ENCODE measurements at regions not wholly inside any gene's neighbourhood (a gene's known extent, or its start where the extent isn't known, plus 50 kb on each side); places are given as distances from the start of the nearest gene placed in this dataset.

GRCh38 chrX:5644776-5645175 lies 583.9 kb downstream of the NLGN4X start:
- Histone ChIP-seq H3K27ac (ENCODE audit: low read length) (no peak overlapping the region), H3K79me2 (ENCODE audit: low read length) (no peaks in the 10 kb centered on the region), H4K20me1 (ENCODE audit: low read length) (no peaks in the 10 kb centered on the region), H3K9me3 (ENCODE audit: low read length) (no peaks in the 10 kb centered on the region), H3K4me3 (ENCODE audit: low read length) (no peak overlapping the region), H3F3A (ENCODE audit: low read length, unreplicated experiment) (no peaks in the 10 kb centered on the region), H3K36me3 (ENCODE audit: low read depth, low read length) (no peaks in the 10 kb centered on the region), H3K4me2 (ENCODE audit: low read length) (no peak overlapping the region), H3K9ac (ENCODE audit: low read length) (no peak overlapping the region), H3K4me1 (ENCODE audit: insufficient read depth, low read length) (no peaks in the 10 kb centered on the region), H3K9me2 (replicated peaks; ENCODE audit: low read length) (no peaks in the 10 kb centered on the region), H2AFZ (ENCODE audit: low read length) (no peak overlapping the region), H3K27me3 (ENCODE audit: low read length) (no peaks in the 10 kb centered on the region)
- DNase-seq = no peak
- no peak for ATAC-seq
- ChIA-PET POLR2A (ENCODE audit: unreplicated experiment) (no interaction called here), CTCF (no interaction called here)
- no TSS peak for BruUV-seq (replicated peaks)
- intact Hi-C loops (cut with micrococcal nuclease) = no loop called here
- TF ChIP-seq EZH2phosphoT487 (IDR thresholded peaks at IDR 0.05; ENCODE audit: borderline replicate concordance, low read length) (no peak), EZH2 (IDR thresholded peaks at IDR 0.05; ENCODE audit: low read length, unreplicated experiment) (no peak)
- TF ChIP-seq, protein P1, sequence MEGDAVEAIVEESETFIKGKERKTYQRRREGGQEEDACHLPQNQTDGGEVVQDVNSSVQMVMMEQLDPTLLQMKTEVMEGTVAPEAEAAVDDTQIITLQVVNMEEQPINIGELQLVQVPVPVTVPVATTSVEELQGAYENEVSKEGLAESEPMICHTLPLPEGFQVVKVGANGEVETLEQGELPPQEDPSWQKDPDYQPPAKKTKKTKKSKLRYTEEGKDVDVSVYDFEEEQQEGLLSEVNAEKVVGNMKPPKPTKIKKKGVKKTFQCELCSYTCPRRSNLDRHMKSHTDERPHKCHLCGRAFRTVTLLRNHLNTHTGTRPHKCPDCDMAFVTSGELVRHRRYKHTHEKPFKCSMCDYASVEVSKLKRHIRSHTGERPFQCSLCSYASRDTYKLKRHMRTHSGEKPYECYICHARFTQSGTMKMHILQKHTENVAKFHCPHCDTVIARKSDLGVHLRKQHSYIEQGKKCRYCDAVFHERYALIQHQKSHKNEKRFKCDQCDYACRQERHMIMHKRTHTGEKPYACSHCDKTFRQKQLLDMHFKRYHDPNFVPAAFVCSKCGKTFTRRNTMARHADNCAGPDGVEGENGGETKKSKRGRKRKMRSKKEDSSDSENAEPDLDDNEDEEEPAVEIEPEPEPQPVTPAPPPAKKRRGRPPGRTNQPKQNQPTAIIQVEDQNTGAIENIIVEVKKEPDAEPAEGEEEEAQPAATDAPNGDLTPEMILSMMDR (conservative IDR thresholded peaks at IDR 0.05; ENCODE audit: low read depth, low read length) = no peak

DNA sequence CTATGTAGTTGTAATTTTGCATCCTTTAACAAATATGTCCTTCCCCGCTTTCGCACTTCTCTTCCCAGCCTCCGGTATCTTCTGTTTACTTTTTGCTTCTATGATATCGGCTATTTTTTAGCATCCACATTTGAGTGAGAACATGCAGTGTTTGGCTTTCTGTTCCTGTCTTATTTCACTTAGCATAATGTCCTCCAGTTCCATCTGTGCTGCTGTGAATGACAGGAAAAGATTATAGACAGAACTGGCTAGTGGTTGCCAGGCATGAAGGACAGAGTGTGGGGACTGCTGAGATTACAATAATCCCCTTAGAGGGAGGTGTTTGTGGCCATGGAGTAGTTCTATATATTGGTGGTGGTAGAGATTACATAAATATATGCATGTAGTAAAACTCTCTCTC lies 588.6 kb downstream of the NLGN4X start:
- H3K4me3 ChIP-seq (ENCODE audit: low read length) = no peak overlapping the region
- H3K4me2 ChIP-seq (ENCODE audit: low read length) = no peak overlapping the region
- no peaks in the 10 kb centered on the region for H3K36me3 ChIP-seq (ENCODE audit: low read depth, low read length)
- H3K9me3 ChIP-seq (ENCODE audit: low read length) = no peaks in the 10 kb centered on the region
- no peaks in the 10 kb centered on the region for H3K79me2 ChIP-seq (ENCODE audit: low read length)
- no peak overlapping the region for H3K27ac ChIP-seq (ENCODE audit: low read length)
- no peaks in the 10 kb centered on the region for H3K27me3 ChIP-seq (ENCODE audit: low read length)
- POLR2A ChIA-PET (ENCODE audit: unreplicated experiment) = no interaction called here
- no peaks in the 10 kb centered on the region for H3F3A ChIP-seq (ENCODE audit: low read length, unreplicated experiment)
- DNase-seq (no peak), ATAC-seq (no peak)
- CTCF ChIA-PET = no interaction called here
- H3K9ac ChIP-seq (ENCODE audit: low read length) = no peak overlapping the region
- H4K20me1 ChIP-seq (ENCODE audit: low read length) = no peaks in the 10 kb centered on the region
- H3K9me2 ChIP-seq (replicated peaks; ENCODE audit: low read length) = no peaks in the 10 kb centered on the region
- H2AFZ ChIP-seq (ENCODE audit: low read length) = no peak overlapping the region
- no TSS peak for BruUV-seq (replicated peaks)
- no peak for TF ChIP-seq EZH2phosphoT487 (IDR thresholded peaks at IDR 0.05; ENCODE audit: borderline replicate concordance, low read length)
- TF ChIP-seq, protein P1 (conservative IDR thresholded peaks at IDR 0.05; ENCODE audit: low read depth, low read length) = no peak
- TF ChIP-seq EZH2 (IDR thresholded peaks at IDR 0.05; ENCODE audit: low read length, unreplicated experiment) = no peak
- intact Hi-C loops (cut with micrococcal nuclease) = no loop called here
- no peaks in the 10 kb centered on the region for H3K4me1 ChIP-seq (ENCODE audit: insufficient read depth, low read length)

DNA sequence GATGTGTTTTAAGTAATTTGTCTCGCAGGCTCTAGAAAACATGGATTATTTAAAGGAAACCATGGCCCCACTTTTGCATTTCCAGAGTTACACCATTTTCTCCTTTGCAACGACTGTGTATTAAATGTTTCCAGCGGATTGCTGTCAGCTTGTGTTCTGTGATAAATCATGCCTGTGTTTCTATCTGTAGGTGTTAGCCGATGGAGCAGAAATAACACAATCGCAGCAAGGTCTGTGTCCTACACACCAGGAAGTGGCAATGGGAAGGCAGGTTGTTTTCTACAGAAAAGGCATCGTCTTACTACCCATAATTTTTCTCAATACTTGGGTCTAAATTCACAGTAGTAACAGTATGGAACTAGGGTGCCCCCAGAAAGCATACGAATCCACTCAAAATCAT lies 590.1 kb downstream of the NLGN4X start:
- Histone ChIP-seq H3F3A (ENCODE audit: low read length, unreplicated experiment) (no peaks in the 10 kb centered on the region), H3K4me2 (ENCODE audit: low read length) (no peak overlapping the region), H3K9me3 (ENCODE audit: low read length) (no peaks in the 10 kb centered on the region), H3K9ac (ENCODE audit: low read length) (no peak overlapping the region), H3K4me1 (ENCODE audit: insufficient read depth, low read length) (no peaks in the 10 kb centered on the region), H2AFZ (ENCODE audit: low read length) (no peak overlapping the region), H3K27ac (ENCODE audit: low read length) (no peak overlapping the region), H3K79me2 (ENCODE audit: low read length) (no peaks in the 10 kb centered on the region), H3K36me3 (ENCODE audit: low read depth, low read length) (no peaks in the 10 kb centered on the region), H3K4me3 (ENCODE audit: low read length) (no peak overlapping the region), H4K20me1 (ENCODE audit: low read length) (no peaks in the 10 kb centered on the region), H3K9me2 (replicated peaks; ENCODE audit: low read length) (no peaks in the 10 kb centered on the region), H3K27me3 (ENCODE audit: low read length) (no peaks in the 10 kb centered on the region)
- DNase-seq (no peak), ATAC-seq (no peak)
- CTCF ChIA-PET = no interaction called here
- POLR2A ChIA-PET (ENCODE audit: unreplicated experiment) = no interaction called here
- intact Hi-C loops (cut with micrococcal nuclease) = no loop called here
- TF ChIP-seq, protein P1 (conservative IDR thresholded peaks at IDR 0.05; ENCODE audit: low read depth, low read length) = no peak
- TF ChIP-seq EZH2phosphoT487 (IDR thresholded peaks at IDR 0.05; ENCODE audit: borderline replicate concordance, low read length) = no peak
- no peak for TF ChIP-seq EZH2 (IDR thresholded peaks at IDR 0.05; ENCODE audit: low read length, unreplicated experiment)
- BruUV-seq (replicated peaks) = no TSS peak
